Middle frontal gyrus (tissue), 1 donor: ENCODE measurements at regions not wholly inside any gene's neighbourhood (a gene's known extent, or its start where the extent isn't known, plus 50 kb on each side); places are given as distances from the start of the nearest gene placed in this dataset.

Experiments
- DNase-seq: peaks from one replicate; pipeline ENCODE4 v3.0.0-alpha.2; 2015; ENCODE audit warnings: low spot score; ENCODE audit errors: extremely low spot score

GRCh38 chr4:89371614-89372013 is 64.0 kb upstream of the GPRIN3 start:
- DNase-seq = no peak

DNA sequence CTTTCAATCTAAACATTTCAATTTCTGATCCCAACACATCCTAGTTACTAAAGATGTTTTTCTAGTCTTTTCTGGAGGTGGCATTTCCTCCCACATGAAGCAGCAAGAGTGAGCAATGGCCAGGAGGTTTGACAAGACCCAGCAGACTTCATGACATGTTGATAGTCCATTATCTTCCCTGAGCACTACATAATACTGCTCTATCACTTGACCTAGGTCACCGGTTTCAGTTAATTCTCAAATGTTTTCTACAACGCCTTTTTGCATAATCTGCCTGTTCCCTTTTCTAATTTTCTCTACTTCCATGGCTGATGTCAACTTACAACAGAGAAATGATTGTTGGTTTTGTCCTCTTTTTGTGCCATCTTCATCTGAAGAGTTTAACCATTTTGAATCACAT is 62.0 kb upstream of the GPRIN3 start:
- DNase-seq = no peak

DNA sequence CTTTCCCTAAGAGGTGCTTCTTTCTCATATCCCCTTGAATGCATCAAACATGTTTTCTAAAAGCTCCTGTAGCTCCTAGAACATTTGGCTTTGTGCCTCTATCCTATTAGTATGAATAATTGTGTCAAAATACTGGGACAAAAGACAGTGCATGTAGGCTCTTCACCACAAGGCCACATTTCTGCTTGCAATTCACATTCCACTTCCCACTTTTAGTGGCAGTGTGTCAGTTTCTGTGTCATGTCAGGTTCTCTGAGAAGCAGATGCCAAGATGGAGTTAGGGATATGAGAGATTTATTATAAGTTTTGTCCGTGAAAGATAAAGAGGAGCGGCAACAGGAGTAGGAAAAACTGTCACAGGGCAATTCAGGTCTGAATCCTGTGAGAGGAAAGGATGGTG is 61.3 kb upstream of the GPRIN3 start:
- no peak for DNase-seq

GRCh38 chr4:89365776-89366175 is 58.2 kb upstream of the GPRIN3 start:
- no peak for DNase-seq

DNA sequence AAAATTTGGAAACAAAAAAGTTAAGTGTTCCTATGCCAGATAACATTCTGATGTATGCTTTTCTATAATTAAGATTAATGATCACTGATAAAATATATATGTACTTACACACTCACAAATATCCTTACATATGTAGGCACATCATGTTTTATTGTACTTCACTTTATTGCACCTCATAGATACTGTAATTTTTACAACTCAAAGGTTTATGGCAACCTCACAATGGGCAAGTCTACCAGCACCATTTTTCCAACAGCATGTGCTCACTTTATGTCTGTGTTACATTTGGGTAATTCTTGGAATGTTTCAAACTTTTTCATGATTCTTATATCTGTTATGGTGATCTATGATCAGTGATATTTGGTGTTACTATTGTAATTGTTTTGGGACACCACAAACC is 57.8 kb upstream of the GPRIN3 start:
- no peak for DNase-seq

- no peak for DNase-seq
These were observed 56.9 kb upstream of the GPRIN3 start for GRCh38 chr4:89364541-89364940.

DNA sequence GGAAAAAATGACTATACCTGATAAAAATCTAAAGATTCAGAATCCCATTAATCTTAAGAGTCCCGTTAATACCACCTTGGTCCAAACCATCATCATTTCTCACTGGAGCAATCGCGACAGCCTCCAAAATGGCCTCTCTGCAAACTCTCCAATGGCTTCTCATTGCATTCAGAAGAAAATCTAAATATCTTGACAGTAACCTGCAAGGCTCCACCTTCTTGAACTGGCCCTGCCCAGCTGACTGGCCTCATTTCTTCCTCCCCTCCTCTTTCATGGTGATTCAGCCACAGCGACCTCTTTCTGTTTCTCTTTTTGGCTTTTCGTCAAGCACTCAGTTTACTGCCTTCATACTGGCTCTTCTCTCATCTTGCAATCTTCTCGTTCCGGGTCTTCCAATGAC is 56.2 kb upstream of the GPRIN3 start:
- no peak for DNase-seq

DNA sequence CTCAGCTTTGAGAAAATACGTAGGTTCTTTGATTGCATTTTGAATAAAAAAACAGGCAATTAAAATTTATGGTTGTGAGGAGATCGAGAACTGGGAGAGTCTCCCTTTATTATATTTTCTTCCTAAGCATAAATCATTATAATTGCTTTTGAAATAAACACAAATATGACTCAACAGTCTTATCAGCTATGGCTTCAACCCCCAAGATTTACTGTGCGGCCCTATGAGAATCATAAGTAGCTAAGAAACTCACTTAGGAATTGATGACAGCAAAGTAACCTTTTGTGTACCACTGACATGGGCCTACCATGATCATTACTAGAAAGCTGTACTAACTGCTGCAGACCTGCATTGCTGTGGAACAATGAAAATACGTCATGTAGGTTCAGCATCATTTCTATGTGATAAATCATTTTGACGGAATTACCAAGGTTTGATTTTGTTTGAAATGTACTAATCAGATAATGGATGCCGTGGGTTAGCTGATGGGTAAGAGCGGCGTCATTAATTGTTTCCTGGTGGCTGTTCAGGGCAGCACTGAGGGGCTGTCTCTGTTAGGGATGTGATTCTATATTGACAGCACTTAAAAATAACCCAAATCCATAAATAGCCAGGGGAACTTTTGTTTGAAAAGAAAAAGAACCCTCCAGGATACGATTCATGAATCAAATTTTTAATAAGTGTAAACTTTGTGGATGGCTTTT is 51.5 kb upstream of the GPRIN3 start:
- no peak for DNase-seq

DNA sequence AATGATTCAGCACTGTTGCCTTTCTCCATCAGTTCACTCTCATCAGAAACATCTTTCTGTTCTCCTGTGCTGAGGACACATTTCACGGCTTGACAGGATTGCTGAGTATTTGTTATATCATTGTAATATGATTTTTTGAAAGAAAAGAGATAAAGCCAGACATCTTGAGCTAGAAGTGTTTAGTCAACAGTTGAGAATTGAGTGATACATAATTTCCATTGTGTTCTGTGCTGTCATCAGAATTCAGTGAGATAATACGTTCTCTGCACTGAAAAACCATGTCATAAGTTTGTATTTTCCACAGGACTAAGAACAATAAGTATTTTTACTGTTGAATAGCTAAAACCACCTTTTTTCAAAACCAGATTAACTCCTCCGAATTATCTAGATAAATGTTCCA is 50.2 kb upstream of the GPRIN3 start:
- DNase-seq = no peak
